DMS153 treated with DMSO at 0.1 percent for 48 hours (cell line): ENCODE measurements at regions not wholly inside any gene's neighbourhood (a gene's known extent, or its start where the extent isn't known, plus 50 kb on each side); places are given as distances from the start of the nearest gene placed in this dataset.

Experiments
- DNase-seq: peaks from one replicate; lab custom pipeline; 2025; ENCODE audit not compliant: unreplicated experiment; lab: John Stamatoyannopoulos, UW

DNA sequence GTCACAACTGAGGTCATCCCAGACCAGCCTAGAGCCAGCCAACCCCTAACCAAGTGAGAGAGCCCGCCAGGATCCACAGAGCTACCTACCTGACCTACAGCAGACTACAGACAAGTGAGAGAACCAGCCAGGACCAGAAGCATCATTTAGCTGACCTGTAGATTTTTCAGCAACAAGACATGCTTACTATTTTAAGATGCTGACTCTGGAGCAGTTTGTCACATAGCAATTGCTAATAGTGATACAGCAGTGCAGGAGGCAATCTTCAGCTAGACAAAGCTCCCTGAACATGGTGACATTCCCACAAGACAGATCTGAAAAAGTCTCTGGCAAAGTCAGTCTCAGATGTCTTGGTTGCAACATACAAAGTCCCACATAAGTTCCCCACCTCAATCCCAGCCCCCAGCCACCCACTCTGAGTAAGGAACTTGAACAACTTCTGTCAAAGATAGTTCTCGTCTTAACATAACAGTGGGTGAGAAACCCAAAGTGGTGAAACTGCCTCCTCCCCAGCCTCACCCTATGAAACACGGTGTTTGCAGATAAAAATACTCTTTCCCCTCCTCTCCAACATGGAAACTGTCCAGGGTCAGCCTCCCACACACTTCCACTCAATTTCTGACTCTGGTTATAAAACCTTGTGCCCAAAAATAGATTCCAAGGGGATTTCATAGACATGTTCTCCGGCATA is 120.3 kb upstream of the SLC6A11 start:
- DNase-seq = no peak

- no peak for DNase-seq
Measured at GRCh38 chr3:10697918-10698317, 118.1 kb upstream of the SLC6A11 start.

- no peak for DNase-seq
Measured at GRCh38 chr3:10700821-10701220, 115.2 kb upstream of the SLC6A11 start.

- DNase-seq = no peak
Measured at GRCh38 chr3:10702961-10703740, 112.9 kb upstream of the SLC6A11 start.

- DNase-seq = no peak
Measured at GRCh38 chr3:10703875-10704274, 112.2 kb upstream of the SLC6A11 start.

GRCh38 chr3:10706156-10706739 is 109.8 kb upstream of the SLC6A11 start:
- no peak for DNase-seq

- no peak for DNase-seq
Measured at GRCh38 chr3:10706740-10707399, 109.2 kb upstream of the SLC6A11 start.

- no peak for DNase-seq
Measured at GRCh38 chr3:10707400-10708215, 108.4 kb upstream of the SLC6A11 start.

- no peak for DNase-seq
Measured at GRCh38 chr3:10708216-10708893, 107.7 kb upstream of the SLC6A11 start.

DNA sequence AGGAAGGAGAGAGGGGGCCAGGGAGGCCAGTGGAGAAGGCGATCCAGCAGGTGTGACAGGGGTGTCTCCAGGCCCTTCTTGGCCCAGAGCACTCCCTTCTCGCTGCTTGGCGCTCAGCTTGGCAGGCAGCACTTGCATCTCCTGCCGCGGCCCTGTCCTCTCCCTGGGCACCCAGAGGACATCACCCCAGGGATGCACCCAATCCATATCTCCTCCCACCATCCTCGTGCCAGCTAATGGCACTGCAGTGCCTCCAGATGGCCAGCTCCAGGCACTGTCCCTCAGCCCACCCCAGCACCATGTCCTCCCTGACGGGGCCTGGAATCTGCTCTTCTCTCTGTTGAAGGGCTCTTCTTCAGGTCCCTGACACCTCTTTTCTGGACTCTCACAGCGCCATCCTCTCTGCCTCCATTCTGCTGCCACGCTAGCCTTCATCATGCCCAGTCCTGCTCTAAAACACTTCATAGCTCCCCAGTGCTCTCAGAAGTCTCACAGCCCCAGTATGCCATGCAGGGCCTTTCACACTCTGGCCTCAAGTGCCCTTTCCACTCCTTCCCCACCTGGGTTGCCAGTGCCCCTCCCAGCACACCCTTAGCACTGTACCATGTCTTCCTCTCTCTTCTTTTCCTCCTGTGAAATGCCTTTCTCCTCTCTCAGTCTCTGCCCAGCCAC is 106.8 kb upstream of the SLC6A11 start:
- DNase-seq = no peak

- no peak for DNase-seq
Measured at GRCh38 chr3:10712121-10712520, 103.9 kb upstream of the SLC6A11 start.

DNA sequence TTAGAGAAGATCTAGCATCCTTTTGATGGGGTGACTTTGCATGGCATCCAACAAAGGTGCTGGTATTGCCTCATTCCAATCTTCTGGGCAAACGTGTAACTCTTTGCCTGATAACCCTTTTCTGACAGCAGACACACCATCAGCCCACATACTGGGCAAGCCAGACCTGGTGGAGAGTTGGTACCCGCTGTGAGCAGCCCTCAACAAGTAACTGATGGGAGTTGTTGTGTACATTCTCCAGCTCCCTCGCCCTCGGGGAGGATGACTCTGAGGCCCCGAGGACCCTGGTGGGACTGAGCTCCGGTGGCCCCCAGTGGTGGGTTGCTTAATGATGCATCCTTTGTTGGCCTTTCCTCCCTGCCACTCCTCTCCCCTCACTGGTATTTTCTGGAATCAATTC is 102.4 kb upstream of the SLC6A11 start:
- no peak for DNase-seq

GRCh38 chr3:10715886-10716285 is 100.1 kb upstream of the SLC6A11 start:
- DNase-seq = no peak

GRCh38 chr3:10716964-10717363 is 99.1 kb upstream of the SLC6A11 start:
- no peak for DNase-seq

DNA sequence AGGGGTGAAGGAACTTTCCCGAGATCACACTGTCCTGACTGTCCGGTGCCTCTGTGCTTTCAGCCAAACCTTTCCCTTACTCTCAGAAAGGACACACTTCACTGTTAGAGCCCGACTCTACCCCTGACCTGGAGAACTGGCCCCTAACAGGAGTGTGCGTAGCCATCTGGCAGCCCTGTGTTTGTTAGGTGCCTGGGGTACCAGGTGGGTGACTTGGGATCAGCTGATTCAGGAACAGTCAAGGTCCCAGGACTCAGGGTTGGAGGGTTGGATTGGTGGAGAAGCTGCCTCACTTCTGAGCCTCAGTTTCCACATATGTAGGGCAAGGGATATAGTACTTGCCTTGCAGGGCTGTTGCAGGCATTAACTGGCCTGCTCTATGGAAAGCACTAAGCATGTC is 98.3 kb upstream of the SLC6A11 start:
- no peak for DNase-seq

- DNase-seq = no peak
Measured at GRCh38 chr3:10721101-10721500, 94.9 kb upstream of the SLC6A11 start.

- no peak for DNase-seq
Measured at GRCh38 chr3:10722911-10723310, 93.1 kb upstream of the SLC6A11 start.

DNA sequence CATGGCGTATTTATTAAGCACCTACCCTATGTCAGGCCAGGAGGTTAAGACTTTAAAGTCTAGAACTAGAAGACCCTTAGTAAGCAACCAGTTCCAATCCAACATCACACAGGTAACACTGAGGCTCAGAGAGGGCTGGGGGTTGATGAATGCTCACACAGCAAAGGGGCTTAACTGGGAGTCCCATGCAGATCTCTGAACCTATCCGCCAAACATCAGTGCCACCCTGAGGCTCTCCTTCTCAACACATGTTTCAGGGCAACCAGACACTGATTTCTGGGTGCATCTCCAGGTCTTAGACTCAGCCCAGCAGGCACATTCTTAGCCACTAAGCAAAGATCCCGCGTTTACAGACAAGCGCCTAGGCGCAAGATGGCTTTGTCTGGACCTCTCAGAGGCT is 92.0 kb upstream of the SLC6A11 start:
- DNase-seq = no peak

GRCh38 chr3:10725067-10725466 is 91.0 kb upstream of the SLC6A11 start:
- no peak for DNase-seq

DNA sequence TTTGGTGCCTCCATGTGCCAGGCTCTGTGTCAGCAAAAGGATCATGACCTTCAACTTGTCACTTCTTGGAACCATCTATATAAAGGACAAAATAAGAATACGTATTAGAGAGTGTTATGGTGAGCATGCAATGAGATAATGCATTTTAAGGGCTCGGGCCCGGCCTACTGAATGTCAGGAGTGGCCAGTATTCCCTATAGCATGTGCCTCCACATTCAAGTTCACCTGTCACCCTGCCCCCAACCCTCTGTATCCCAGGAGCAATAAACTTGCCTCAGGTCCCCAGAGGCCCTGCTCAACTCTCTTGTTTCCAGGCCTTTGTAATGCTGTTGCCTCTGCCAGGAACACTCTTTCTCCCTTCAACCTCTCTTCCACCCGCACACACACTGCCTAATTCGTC is 90.2 kb upstream of the SLC6A11 start:
- no peak for DNase-seq
